ENCODE measurements at regions not wholly inside any gene's neighbourhood (a gene's known extent, or its start where the extent isn't known, plus 50 kb on each side); places are given as distances from the start of the nearest gene placed in this dataset.

- 0 out of 3 replicates have a peak, but pooled peaks have one; percentile 25 for ATAC-seq
- TF ChIP-seq ISL1 (CRISPR knock-in tag; IDR thresholded peaks at IDR 0.05) (peak; percentile 39), ZC3H10 (CRISPR knock-in tag; IDR thresholded peaks at IDR 0.05) (no peak)
Observed at GRCh38 chr21:38958940-38959691, 153.4 kb downstream of the ETS2 start.

- no peak for ATAC-seq
- no peak for TF ChIP-seq POU6F1 (CRISPR knock-in tag; IDR thresholded peaks at IDR 0.05; ENCODE audit: borderline replicate concordance, low read depth)
- no peak for TF ChIP-seq ZFP3 (CRISPR knock-in tag; IDR thresholded peaks at IDR 0.05)
- no peak for TF ChIP-seq ZNF70 (CRISPR knock-in tag; IDR thresholded peaks at IDR 0.05)
- TF ChIP-seq BACH2 (CRISPR knock-in tag; IDR thresholded peaks at IDR 0.05; ENCODE audit: borderline replicate concordance), result no peak
- no peak for TF ChIP-seq SNAI2 (CRISPR knock-in tag; IDR thresholded peaks at IDR 0.05)
- no peak for TF ChIP-seq RARB (CRISPR knock-in tag; IDR thresholded peaks at IDR 0.05)
- TF ChIP-seq CREB5 (CRISPR knock-in tag; IDR thresholded peaks at IDR 0.05; ENCODE audit: low read depth), result no peak
- no peak for TF ChIP-seq TSHZ2 (CRISPR knock-in tag; IDR thresholded peaks at IDR 0.05)
- no peak for TF ChIP-seq ARNTL (CRISPR knock-in tag; IDR thresholded peaks at IDR 0.05; ENCODE audit: borderline replicate concordance, low read depth)
- no peak for TF ChIP-seq TCF4 (CRISPR knock-in tag; IDR thresholded peaks at IDR 0.05; ENCODE audit: borderline replicate concordance)
- TF ChIP-seq ZC3H10 (CRISPR knock-in tag; IDR thresholded peaks at IDR 0.05), result no peak
- no peak for TF ChIP-seq CSRNP3 (CRISPR knock-in tag; IDR thresholded peaks at IDR 0.05)
- no peak for TF ChIP-seq ESRRG (CRISPR knock-in tag; IDR thresholded peaks at IDR 0.05)
- no peak for TF ChIP-seq PPARA (CRISPR knock-in tag; IDR thresholded peaks at IDR 0.05; ENCODE audit: borderline replicate concordance)
- TF ChIP-seq CSDC2 (CRISPR knock-in tag; IDR thresholded peaks at IDR 0.05), result no peak
Observed at GRCh38 chr21:38958323-38958705, 152.6 kb downstream of the ETS2 start.

- no peak for ATAC-seq
- TF ChIP-seq BACH2 (CRISPR knock-in tag; IDR thresholded peaks at IDR 0.05; ENCODE audit: borderline replicate concordance) (no peak), CSDC2 (CRISPR knock-in tag; IDR thresholded peaks at IDR 0.05) (no peak), ARNTL (CRISPR knock-in tag; IDR thresholded peaks at IDR 0.05; ENCODE audit: borderline replicate concordance, low read depth) (no peak), CSRNP3 (CRISPR knock-in tag; IDR thresholded peaks at IDR 0.05) (no peak), PPARA (CRISPR knock-in tag; IDR thresholded peaks at IDR 0.05; ENCODE audit: borderline replicate concordance) (no peak), ISL1 (CRISPR knock-in tag; IDR thresholded peaks at IDR 0.05) (no peak), POU6F1 (CRISPR knock-in tag; IDR thresholded peaks at IDR 0.05; ENCODE audit: borderline replicate concordance, low read depth) (no peak), PATZ1 (CRISPR knock-in tag; IDR thresholded peaks at IDR 0.05; ENCODE audit: borderline replicate concordance) (no peak), OSR1 (CRISPR knock-in tag; IDR thresholded peaks at IDR 0.05) (no peak), ZNF70 (CRISPR knock-in tag; IDR thresholded peaks at IDR 0.05) (no peak), CREB5 (CRISPR knock-in tag; IDR thresholded peaks at IDR 0.05; ENCODE audit: low read depth) (no peak), ZFP30 (CRISPR knock-in tag; IDR thresholded peaks at IDR 0.05) (no peak), ZNF8 (CRISPR knock-in tag; IDR thresholded peaks at IDR 0.05) (no peak)
Observed at GRCh38 chr21:38957575-38958322, 152.0 kb downstream of the ETS2 start.
